IPS-NIHi7 (cell line): ENCODE measurements at regions not wholly inside any gene's neighbourhood (a gene's known extent, or its start where the extent isn't known, plus 50 kb on each side); places are given as distances from the start of the nearest gene placed in this dataset.
"Not testable (repeated sequence)": the region's sequence is repeated elsewhere in the genome, so short reads cannot be mapped to it uniquely, and the experiment has no call there.

Experiments used
- DNase-seq: peaks from one replicate; pipeline ENCODE4 v3.0.0; 2012; ENCODE audit warnings: mixed read lengths; ENCODE audit errors: extremely low spot score

DNA sequence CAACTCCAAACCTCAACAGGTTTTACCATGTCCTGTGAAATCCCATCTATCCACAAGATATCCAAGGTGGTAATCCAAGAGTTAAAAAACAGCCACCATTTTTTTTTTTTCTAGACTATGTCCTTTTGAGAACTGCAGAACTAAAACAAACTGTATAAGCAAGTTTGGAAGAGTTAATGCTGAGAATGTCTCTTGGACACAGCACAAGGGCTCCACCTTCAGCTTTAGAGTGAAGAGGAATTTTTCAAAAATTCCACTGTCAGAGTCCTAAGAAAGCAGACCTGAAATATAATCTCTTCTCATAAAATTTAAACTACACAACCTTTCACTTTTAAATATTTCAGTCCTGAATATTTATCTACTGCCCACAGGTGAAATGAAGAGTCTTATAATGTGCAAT lies 167.8 kb upstream of the CCNG1 start:
- DNase-seq = no peak

DNA sequence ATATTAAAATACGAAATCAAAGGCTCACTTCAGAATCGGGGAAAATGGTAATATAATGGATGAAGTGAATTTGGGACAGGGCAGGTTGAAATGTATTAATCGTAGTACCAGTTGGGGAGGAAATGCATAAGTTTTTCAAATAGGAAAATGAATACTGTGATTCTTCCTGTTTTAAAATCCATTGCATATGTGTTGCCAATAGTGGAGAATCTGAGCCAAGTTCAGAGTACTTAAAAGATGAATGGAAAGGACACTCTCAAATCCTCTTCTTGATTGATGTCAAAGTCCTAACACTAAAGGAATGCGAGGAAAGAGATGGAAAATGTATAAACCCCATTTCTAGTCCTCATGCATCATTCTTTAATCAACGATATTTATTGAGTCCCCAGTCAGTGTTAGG lies 160.9 kb upstream of the CCNG1 start:
- no peak for DNase-seq

DNA sequence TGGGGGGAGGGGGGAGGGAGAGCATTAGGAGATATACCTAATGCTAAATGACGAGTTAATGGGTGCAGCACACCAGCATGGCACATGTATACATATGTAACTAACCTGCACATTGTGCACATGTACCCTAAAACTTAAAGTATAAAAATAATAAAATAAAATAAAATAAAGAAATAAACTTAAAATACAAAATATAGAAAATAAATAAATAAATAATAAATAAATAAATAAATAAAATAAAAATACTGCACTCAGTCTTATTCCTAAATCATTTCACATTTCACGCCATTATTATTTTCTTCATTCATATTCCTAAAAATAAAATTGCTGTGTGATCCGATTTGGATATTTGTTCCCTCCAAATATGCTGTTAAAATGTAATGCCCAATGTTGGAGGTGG lies 156.5 kb upstream of the CCNG1 start:
- not testable (repeated sequence) for DNase-seq

DNA sequence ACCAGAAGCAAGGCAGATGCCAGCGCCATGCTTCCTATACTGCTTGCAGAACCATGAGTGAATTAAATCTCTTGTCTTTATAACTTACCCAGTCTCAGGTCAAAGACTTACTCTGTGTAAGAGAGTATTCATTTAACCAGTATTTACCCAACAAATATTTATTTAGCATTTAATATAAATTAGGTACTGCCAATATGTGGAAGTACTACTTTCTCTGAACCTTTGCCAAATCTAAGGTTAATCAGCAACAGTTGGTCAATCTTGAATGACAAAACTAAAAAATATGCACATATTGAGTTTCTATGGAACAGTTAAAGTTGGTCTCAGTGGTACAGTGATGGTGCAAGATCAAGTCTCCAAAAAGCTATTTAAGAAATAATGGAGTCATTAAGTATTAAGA lies 155.9 kb upstream of the CCNG1 start:
- DNase-seq = no peak

DNA sequence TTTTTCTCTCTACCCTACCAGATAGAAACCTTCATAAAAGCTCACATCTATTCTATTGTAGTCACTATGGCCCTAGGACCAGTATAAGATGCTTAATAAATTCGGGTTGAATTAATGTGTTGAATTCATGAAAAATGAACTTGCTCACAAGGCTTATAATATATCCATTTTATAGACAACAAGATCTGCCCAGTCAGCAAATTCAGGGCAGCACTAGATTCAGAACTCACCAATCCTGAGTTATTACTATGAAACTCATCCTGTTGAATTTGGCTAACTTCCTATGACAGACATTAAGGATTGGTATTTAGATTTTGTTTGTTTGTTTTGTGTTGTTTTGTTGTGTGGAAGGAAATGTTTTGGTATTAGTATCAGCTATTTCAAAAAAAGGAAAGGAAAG lies 143.6 kb upstream of the CCNG1 start:
- no peak for DNase-seq

DNA sequence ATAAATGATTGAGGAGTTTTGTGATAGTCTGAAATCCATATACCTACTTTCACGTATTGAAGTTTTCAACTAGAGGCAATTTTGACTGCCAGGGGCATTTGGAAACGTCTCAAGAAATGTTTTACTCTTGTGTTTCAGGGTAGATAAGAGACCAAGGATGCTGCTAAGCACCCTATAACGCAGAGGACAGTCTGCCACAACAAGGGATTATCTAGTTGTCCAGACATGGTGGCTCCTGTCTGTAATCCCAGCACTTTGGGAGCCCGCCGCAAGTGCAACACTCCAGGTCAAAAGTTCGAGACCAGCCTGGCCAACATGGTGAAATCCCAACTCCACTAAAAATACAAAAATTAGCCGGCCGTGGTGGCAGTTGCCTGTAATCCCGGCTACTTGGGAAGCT lies 133.7 kb upstream of the CCNG1 start:
- DNase-seq = no peak

DNA sequence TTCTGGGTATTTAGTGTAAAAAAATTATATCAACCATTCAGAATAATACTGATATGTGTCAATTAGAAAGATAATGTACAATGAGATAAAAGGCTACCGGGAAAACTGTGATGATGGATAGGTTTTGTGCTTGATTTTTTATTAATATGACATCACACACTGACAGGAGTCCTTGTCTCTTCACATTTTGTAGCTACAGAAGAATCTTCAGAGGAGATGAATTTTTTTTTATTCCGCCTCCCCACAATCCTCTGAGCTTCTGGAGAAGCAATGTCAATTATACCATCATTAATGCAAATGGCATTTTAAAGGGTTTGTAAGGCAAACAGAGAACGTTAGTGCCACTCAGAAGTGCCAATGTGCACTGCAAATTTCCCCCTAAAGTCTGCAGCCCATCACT lies 131.7 kb upstream of the CCNG1 start:
- no peak for DNase-seq

DNA sequence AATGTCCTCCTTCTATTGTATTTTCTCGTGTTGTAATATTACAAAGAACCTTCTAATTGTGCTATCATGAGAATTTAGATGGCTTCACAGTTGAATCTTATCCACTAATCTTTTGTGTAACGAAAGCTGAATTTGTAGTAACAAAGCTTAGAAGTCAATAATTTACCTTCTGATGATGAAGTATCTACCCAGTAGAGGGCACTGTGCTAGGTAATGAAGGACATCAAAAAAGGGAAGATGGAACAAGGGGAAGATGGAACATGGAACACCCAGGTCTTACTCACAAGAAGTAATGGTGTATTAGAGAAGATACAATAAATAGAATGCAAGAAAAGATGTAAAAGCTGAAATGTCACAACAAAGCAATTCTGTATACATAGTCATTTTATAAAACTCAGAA lies 131.0 kb upstream of the CCNG1 start:
- DNase-seq = peak; percentile 20

DNA sequence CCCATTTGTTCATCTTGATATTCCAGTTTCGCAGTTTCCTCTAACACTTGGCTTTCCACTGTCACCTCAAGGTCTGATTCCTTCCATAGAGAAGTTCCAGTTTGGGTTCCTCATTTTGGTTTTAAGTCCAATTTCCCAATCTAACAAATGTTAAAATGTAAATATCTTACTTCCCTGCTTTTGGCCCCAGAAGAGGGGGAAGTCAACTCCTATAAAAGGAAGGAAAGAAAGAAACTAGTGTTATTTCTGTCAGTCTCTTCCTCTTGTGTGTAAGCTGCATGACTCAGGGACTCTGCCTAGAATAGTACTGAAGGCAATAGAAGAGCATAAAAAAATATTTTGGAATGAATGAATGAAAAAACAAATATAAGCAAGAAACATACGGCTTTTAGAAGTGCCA lies 127.5 kb upstream of the CCNG1 start:
- no peak for DNase-seq

DNA sequence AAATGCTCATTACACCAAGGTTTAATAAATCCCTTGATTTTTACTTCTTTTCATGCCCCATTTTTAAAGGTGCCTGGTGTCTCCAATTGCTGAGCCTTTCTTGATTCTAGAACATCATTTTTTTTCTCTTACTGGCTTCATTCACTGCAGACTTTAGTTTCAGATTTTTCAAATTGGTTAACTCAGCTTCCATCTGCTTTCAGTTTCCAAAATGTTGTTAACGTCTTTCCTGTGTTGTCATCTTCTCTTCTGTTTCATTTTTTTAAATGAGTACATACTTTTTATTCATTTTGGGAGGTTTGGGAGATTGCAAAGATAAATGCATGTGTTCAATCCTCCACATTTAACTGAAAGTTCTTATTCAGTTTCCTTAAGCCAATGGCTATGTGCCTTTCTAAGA lies 126.4 kb upstream of the CCNG1 start:
- no peak for DNase-seq

DNA sequence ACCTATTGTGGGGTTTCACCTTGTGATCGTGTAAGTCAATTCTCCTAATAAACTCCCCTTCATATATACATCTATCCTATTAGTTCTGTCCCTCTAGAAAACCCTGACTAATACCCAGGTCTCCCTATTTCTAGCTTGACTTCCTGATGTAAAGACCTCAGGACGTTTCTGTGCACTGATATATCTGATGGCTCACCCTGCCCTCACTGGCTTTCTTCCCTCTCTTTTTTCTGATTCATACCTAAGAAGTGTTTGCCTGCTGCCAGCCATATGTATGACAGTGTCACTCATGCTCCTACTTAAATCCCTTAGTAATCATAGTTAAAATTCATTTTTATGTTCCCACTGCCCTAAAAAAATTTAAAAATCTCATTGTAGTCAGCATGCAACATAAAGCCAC lies 124.8 kb upstream of the CCNG1 start:
- no peak for DNase-seq

DNA sequence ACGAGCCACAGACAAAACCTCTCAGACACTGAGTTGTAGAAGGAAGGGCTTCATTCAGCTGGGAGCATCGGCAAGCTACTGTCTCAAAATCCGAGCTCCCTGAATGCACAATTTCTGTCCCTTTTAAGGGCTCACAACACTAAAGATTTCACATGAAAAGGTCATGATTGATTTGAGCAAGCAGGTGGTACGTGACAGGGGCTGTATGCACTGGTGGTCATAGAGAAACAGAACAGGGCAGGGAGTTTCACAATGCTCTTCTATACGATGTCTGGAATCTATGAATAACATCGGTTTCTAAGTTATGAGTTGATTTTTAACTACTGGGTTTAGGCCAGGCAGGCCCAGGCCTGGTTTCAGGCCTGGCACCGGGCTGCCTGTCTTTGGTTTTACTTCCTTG lies 124.3 kb upstream of the CCNG1 start:
- DNase-seq = not testable (repeated sequence)

DNA sequence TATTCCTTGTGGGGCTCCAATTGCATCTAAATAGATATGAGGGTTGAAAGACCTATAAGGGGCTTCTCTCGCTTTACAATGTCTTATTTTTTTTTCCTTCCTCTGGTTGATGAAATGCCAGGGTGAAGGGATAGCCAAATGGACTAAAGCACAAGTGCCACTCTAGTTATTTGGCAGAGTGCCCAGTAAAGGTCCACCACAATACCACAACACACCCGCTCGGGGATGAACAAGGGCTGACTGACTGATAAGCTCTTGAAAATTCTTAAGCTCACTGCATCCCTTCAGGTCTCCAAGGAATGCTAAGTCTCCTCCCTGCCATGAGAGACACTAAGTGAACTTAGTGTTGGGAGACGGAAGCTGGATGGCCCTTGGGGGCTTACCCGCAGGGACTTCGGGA lies 121.0 kb upstream of the CCNG1 start:
- not testable (repeated sequence) for DNase-seq

DNA sequence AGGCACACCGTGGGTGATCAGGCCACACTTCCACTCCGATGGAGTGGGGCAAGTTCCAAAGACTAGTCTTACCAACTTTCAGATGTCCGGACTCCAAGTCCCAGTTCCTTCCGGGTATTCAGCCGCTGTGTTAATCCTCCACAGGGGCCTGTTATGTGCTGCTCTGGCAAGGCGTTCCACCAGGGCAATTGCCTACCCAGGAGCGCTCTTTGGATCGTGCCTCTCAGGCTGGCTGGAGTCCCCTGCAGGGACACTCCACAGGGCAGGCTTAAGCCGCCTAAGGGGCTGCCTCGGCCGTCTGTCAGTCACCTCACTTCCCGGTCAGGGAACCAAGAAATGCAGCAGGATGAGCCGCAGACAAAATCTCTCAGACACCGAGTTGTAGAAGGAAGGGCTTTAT lies 118.7 kb upstream of the CCNG1 start:
- no peak for DNase-seq

DNA sequence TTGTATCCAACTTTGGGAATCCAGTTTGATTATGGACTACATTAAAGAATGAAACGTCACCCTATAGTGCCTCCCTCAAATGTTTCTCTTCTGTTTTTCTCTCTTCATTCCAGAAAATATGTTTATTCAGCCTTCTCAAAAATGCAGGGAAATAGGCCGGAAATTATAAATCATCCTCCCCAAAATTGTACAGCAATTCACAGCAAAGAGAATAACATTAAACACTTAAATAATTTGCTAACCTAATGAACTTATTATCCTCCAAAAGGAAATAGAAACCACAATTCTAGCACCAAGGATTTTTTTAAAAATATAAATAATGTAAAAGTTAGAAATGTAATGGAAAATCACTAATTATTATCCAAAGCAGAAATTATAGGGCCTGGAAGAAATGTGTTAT lies 115.9 kb upstream of the CCNG1 start:
- DNase-seq = no peak

DNA sequence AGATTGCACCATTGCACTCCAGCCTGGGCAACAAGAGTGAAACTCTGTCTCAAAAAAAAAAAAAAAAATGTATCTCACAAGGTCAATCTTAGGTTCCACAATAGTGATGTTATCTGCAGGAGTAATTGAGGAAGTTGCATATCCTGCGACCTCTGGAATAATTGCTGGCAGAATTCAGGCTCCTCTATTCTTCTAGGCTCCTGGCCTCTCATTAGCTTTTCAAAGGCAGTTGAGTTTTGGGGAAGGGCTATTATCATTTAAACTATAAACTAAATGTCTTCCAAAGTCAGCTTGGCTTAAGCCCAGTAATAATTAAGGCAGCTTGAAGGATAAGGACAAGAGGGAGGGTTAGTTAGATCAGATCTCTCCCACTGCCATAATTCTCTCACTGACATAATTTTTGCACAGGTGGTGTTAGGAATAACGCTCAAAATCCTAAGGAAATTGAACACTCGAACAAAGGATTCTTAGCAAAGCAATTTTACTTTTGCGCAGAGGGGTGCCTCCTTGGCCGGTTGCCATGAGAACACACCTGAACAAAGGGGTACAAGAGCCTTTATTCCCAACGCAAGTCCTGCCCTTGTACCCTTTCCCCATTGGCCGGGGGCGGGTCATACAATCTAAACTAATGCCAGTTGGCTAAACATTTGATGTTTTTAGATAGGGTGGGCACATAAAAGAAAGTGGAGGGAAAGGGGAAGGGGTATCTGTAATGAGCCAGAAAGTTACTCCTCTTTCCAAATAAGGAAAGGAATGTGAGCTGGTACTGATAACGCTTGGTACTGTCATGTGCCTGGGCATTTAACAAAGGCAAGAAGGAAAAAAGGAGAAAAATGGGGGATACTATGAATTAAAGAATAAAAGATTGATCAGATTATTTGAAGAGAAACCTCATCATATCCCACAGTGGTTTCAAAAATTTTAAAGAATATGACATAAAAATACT lies 106.4 kb upstream of the CCNG1 start:
- DNase-seq = no peak

DNA sequence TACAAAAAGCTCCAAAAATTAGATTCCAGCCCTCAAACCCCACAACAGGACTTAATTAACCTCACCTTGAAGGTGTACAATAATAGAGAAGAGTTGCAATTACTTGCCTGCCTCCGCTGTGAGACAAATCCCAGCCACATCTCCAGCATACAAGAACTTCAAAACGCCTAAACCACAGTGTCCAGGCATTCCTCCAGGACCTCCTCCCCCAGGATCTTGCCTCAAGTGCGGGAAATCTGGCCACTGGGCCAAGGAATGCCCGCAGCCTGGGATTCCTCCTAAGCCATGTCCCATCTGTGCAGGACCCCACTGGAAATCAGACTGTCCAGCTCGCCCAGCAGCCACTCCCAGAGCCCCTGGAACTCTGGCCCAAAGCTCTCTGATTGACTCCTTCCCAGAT lies 101.3 kb upstream of the CCNG1 start:
- DNase-seq = not testable (repeated sequence)

DNA sequence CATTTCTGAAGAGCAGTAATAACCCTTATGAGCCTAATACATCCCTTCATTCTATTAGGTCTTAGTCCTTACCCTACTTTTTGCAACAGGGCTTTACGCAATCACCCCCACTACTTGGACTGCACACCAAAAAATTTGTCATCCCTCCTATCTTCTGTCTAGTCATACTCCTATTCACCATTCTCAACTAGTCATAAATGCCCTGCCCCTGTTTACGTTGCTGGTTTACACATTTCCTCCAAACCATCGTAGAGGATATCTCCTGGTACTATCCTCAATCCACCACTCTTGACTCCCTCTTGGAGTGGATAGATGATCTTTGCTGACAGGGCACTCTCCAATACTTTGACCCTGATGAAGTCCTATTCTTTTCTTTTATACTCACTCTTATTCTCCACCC lies 98.2 kb upstream of the CCNG1 start:
- no peak for DNase-seq

DNA sequence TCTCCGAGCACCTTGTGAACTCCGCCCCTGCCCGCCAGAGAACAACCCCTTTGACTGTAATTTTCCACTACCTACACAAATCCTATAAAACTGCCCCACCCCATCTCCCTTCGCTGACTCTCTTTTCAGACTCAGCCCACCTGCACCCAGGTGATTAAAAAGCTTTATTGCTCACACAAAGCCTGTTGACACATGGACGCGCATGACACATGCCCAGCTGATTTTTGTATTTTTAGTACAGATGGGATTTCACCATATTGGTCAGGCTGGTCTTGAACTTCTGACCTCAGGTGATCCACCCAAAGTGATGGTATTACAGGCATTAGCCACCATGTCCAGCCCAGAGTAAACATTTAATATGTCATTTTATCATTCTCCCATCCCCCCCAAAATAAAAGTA lies 97.0 kb upstream of the CCNG1 start:
- DNase-seq = not testable (repeated sequence)

DNA sequence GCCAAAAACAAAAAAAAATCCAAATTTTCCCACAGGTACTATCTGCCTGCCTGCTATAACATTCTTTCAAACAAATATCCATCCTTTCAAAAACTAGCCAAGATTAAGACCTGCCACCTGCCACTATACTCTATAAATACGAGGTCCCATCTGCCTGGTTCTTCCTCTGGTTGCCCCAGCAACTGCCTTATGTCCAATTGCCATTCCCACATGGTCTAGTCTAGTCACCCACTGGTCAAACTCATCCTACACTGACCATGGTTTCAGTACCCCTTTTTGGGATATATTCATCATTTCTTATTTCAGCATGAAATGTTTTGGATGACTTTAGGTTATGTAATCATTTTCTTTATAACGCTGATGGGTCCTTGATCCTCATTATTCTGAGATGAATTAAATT lies 95.1 kb upstream of the CCNG1 start:
- DNase-seq = no peak

DNA sequence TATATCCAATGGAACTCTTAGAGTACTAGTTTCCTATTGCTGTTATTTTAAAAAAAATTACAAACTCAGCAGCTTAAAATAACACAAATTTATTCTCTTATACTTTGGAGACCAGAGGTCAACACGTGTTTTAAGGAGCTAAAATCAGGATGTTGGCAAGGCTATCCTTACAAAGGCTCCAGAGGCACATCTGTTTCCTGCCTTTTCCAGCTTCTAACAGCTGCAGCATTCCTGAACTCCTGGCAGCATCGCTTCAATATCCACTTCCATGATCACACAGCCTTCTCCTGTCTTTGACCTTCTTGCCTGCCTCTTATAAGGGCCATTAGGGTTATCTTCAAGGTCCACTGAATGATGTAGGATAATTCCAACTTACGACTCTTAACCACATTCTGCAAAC lies 92.2 kb upstream of the CCNG1 start:
- DNase-seq = no peak

DNA sequence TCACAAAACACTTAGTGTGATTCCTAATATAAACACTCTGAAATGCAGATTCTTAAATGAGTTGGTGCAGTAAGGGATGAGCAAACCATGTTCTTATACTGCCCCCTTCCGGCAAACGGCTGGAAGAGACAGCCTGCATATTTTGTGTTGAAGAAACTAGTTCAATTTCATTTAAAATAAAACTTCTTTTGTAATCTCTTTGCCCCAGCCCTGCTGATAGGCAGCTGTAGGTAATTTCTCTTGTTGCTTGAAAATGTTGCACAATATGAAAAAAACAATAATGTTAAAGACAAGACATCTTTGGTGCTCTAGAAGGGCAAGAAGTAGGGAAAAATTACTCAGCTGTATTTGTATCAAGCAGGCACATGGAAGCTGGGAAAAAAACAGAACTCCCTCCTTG lies 89.7 kb upstream of the CCNG1 start:
- peak; percentile 63 for DNase-seq

DNA sequence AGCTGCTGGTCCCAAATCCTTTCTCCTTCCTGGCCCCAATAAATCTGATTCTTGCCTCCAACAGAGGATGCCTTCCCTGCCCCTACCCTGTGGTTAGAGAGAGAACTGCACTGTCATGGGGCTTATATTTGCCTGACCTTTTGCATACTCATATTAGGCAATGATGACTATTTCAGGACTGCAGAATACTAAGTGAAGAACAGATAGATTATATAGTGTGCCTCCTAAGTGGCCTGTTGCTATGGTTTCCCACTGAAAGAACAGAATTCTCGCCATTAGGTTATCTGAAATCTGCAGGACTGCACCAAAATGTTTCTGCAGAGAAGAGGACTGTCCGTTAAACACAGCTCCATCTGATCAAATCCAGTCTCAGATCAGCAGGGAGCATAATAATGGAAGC lies 87.3 kb upstream of the CCNG1 start:
- no peak for DNase-seq

DNA sequence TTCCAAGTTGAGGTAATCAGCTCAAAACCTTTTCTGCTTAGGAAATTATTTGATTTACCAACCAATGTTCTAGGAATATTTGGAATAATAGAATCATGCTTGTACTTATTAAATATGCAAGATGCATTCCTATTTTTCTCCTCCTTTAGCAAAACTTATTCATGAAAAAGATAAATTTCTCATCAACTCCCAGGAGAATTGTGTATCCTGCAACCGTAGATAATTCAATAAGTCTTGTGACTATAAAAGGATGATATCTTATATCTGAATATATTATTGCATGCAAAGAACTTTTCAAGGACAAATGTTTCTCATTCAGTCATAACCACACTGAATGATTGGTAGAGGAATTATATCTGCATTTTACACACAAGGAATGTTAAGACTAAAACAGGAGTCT lies 84.9 kb upstream of the CCNG1 start:
- no peak for DNase-seq
